Hepatocyte (in vitro differentiated cells): ENCODE measurements at regions not wholly inside any gene's neighbourhood (a gene's known extent, or its start where the extent isn't known, plus 50 kb on each side); places are given as distances from the start of the nearest gene placed in this dataset.
"Not testable (repeated sequence)": the region's sequence is repeated elsewhere in the genome, so short reads cannot be mapped to it uniquely, and the experiment has no call there.

ENCODE experiments used
- CTCF ChIP-seq: fragments of 200-600 bp; sonication (generic); IDR thresholded peaks from 2 replicates; pipeline ENCODE4 v1.5.1; 2016; ENCODE audit warnings: antibody characterized with exemption, mild to moderate bottlenecking; ENCODE audit not compliant: poor library complexity
- EZH2 ChIP-seq: fragments of 200-600 bp; sonication (generic); IDR thresholded peaks from 2 replicates; pipeline ENCODE4 v1.6.1; 2016; ENCODE audit warnings: antibody characterized with exemption, mild to moderate bottlenecking, borderline replicate concordance
- EZH2phosphoT487 ChIP-seq: fragments of 200-600 bp; sonication (generic); IDR thresholded peaks from one replicate; pipeline ENCODE4 v1.6.1; 2018; ENCODE audit warnings: antibody characterized with exemption, mild to moderate bottlenecking, low read depth, moderate library complexity; ENCODE audit not compliant: unreplicated experiment, severe bottlenecking

- TF ChIP-seq EZH2, CTCF, EZH2phosphoT487: not testable (repeated sequence)
Observed at GRCh38 chr2:132039609-132040236, 122.0 kb downstream of the ANKRD30BL start.
